GM12873 (cell line): ENCODE measurements at regions not wholly inside any gene's neighbourhood (a gene's known extent, or its start where the extent isn't known, plus 50 kb on each side); places are given as distances from the start of the nearest gene placed in this dataset.
A peak's percentile ranks its signal among the peaks of the same experiment; 100 is the strongest.

ENCODE experiments used
- TF ChIP-seq, protein P1 (sequence below): IDR thresholded peaks from 2 replicates; pipeline ENCODE4 v1.5.1; 2012; ENCODE audit warnings: low read depth, mild to moderate bottlenecking, moderate library complexity, low read length, control low read depth; ENCODE audit not compliant: insufficient read depth; ENCODE audit errors: missing control alignments

- TF ChIP-seq, protein P1, sequence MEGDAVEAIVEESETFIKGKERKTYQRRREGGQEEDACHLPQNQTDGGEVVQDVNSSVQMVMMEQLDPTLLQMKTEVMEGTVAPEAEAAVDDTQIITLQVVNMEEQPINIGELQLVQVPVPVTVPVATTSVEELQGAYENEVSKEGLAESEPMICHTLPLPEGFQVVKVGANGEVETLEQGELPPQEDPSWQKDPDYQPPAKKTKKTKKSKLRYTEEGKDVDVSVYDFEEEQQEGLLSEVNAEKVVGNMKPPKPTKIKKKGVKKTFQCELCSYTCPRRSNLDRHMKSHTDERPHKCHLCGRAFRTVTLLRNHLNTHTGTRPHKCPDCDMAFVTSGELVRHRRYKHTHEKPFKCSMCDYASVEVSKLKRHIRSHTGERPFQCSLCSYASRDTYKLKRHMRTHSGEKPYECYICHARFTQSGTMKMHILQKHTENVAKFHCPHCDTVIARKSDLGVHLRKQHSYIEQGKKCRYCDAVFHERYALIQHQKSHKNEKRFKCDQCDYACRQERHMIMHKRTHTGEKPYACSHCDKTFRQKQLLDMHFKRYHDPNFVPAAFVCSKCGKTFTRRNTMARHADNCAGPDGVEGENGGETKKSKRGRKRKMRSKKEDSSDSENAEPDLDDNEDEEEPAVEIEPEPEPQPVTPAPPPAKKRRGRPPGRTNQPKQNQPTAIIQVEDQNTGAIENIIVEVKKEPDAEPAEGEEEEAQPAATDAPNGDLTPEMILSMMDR: no peak
These were observed 594.1 kb upstream of the BRINP1 start for GRCh38 chr9:119963258-119963797.

DNA sequence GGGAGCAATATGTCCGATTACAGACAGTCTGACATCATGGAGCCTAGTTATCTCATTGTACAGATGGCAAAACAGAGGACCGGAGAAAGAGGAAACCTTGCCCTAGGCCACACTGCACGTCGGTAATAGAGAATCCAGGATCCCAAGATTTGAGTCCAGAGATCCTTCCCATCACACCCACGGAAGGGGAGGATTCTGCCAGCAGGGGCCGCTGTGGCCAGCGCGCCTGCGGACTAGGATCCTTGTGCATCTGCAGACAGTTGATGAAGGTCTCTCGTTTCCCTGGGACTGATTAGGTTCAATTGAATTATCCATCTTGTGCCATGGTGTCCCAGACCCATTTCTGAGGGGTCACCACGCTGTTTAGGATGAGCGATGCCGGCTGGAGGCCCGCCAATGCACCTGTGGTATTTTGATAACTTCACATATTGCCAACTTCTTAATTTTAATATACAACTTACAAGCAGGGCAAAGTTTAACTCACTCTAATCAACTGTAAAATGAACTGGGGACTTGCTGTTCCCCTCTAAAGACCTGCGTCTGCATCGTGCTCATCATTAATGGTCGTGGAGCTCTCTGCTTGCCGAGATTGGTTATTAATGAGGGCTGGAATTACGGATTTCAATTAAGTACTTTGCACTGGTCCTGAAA, 592.7 kb upstream of the BRINP1 start:
- TF ChIP-seq, protein P1: peak; percentile 90

DNA sequence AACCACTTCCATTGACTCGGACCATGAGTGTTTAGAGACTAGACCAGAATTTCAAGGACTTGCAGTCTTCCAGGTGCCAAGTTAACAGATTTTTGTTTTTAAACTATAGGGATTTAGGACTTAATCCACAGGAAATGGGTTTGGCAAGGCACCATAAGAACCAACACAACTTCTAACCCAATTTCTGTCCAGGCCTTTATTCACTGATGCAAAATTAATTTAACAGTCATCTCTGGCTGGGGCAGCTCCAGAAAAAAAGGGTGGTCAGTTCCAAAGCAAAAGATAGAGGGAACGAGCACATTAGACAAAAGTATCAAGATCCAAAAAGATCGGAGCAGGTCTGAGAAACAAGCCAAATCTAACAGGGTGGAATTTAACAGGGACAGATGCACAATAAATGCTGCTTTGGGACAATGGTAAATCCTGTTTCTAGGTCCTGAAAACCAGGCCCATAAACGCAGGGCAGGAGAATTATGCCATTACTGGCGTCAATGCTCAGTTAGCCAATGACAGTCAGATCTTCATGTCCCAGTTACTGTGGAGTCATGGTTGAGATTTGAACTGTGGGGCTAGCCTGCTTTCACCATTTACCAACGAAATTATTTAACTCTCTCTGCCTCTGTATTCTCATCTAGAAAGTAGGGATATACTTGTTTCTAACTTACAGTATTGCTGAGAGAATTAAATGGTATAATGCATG, 590.8 kb upstream of the BRINP1 start:
- TF ChIP-seq, protein P1: no peak

DNA sequence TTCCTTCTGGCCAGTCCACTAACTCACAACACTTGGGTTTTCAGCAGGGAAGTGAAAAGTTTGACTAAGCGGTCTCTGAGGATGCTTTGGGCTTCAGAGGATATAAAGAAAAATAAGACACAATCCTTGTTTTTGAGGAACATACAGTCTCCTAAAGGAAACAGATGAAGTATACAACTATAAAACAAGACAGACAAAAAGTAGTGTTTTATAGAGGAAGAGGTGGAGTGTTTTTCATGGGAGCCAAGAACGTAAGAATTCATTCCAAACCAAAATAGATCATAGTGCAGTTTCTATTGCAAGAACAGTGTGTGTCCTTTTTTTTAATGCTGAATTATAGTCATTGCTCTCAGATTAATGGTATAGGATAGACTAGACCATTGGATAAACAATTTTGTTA, 586.9 kb upstream of the BRINP1 start:
- TF ChIP-seq, protein P1: no peak

DNA sequence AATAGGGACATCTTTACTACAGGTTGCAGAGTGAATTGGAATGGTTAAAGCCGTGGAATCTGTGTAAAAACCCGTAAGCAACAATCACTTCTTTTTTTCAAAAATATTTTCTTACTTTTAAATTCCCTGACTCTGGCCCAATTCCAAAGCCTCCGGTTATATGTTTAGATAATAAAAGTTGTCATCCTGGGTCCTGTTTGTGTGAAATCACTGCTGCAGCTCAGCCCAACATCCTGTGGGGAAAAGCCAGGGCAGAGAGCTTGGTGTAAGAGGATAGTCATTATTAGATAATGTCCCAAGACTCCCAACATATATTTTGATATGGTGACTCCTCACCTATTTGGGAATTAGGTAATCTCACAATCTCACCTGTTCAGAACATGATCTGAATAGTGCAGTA, 586.0 kb upstream of the BRINP1 start:
- TF ChIP-seq, protein P1: no peak

GRCh38 chr9:119951591-119951990, 582.4 kb upstream of the BRINP1 start:
- TF ChIP-seq, protein P1: no peak

DNA sequence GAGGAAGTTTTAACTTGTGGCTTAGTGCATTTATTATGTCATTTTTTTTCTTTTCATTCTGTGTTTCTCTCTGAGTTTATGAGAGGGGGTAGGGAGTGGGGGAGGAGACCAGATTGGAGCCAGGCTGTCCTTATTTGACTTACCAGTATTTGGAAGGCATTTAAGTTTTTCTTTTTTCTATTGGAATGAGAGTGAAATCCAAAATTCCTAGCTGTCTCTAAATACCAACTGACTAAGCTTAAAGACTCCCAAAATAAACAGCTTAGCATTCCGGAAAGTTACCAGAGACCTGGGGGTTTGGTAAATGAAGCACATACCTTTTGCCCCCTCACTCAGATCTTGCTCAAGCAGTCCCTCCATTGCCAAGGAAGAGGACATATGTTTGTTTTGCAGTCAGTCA, 581.9 kb upstream of the BRINP1 start:
- TF ChIP-seq, protein P1: no peak
